Inflammatory macrophage treated with lipopolysaccharide for 4 hours (primary cell): ENCODE measurements at regions not wholly inside any gene's neighbourhood (a gene's known extent, or its start where the extent isn't known, plus 50 kb on each side); places are given as distances from the start of the nearest gene placed in this dataset.
"Not testable (repeated sequence)": the region's sequence is repeated elsewhere in the genome, so short reads cannot be mapped to it uniquely, and the experiment has no call there.

Source experiments
- DNase-seq: peaks from one replicate; pipeline ENCODE4 v3.0.0-alpha.2; 2020

DNA sequence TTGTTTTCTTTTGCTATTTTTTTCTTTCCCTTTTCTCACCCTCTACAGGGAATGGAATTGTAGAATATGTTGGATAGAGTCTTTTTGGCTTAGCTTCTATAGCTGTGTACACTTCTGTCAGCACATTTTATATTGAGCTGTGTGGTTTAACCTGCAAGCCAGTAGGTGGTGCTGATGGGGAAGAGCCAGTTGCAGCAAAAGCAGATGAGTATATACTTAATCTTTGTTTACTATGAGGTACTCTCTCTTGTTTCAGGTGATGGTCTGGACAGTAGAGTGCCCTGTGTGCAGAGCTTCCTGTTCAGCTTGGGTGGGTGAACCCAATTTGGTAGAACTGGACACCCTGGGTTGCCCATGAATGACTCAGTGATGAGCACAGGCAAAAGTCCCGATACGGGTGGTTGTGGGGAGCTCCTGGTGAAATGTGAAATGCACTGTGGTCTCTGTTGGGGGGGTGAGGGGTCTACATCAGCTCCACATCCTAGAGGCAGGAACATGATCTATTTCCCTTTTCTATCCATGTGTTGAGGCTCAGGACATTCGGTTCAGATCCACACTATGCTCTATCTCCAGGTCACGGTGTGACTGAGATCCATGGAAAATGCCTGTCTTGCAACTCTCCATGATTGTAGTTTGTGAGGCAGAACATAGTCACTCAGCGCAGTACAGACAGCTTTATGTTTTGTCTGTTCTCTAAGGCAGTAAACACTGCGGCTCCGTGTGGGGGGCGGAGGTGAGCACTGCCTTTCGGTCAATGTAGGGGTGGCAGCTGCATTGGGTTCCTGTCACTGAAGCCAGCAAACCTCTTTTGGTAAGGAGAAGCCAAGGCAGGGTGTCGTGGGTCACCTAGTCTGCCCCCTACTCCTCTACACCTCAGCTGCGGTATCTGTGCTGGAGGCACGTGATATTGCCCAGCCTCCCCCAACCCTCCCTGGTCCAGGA is 353.2 kb downstream of the PRR16 start:
- DNase-seq, result no peak

DNA sequence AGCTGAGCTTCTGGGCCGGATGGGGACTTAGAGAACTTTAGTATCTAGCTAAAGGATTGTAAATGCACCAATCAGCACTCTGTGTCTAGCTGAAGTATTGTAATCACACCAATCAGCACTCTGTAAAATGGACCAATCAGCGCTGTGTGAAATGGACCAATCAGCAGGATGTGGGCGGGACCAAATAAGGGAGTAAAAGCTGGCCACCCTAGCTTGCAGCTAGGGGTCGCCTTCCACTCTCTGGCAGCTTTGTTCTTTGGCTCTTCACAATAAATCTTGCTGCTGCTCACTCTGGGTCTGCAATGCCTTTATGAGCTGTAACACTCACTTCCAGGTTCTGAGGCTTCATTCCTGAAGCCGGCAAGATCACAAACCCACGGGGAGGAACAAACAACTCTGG is 354.0 kb downstream of the PRR16 start:
- no peak for DNase-seq

DNA sequence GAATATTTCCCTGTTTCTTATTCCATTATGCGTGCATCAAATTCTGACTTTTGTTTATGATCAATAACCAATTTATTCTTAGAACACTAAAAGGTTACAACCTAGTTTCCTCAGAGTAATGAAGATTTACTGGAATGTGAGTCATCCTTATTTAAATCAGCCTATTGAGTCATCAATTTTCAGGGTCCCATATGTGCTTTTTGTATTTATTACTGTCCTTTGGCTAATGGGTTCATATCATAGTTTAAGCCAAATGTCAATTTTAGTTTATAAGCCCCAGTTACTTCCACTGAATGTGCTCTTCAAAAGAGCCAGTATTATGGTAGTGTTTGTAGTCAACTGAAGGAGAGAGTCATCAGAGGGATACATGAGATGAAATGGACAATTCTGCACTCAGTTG is 359.2 kb downstream of the PRR16 start:
- DNase-seq, result no peak

DNA sequence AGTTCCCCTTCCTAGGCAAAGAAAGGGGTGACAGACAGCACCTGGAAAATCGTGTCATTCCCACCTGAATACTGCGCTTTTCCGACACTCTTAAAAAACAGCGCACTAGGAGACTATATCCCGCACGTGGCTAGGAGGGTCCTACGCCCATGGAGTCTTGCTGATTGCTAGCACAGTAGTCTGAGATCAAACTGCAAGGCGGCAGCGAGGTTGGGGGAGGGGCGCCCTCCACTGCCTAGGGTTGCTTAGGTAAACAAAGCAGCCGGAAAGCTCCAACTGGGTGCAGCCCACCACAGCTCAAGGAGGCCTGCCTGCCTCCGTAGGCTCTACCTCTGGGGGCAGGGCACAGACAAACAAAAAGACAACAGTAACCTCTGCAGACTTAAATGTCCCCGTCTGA is 367.5 kb downstream of the PRR16 start:
- DNase-seq, result not testable (repeated sequence)

DNA sequence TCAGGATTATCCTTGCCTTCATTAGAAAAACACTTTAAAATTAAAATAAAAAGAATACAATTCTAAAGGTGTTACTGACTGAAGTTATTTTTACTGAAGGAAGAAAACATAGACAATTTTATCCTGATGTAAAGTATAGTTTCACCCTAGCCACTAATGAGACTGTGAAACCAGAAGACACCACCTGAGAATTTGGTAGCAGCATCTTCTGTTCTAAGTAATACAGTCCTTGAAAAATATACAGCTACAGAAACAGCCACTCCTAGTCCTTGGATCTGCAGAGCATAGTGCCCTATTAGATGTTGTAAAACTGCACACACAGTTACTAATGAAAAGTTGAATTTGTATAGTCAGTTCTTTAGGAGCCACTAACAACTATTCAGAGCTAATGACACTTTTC is 377.7 kb downstream of the PRR16 start:
- no peak for DNase-seq

DNA sequence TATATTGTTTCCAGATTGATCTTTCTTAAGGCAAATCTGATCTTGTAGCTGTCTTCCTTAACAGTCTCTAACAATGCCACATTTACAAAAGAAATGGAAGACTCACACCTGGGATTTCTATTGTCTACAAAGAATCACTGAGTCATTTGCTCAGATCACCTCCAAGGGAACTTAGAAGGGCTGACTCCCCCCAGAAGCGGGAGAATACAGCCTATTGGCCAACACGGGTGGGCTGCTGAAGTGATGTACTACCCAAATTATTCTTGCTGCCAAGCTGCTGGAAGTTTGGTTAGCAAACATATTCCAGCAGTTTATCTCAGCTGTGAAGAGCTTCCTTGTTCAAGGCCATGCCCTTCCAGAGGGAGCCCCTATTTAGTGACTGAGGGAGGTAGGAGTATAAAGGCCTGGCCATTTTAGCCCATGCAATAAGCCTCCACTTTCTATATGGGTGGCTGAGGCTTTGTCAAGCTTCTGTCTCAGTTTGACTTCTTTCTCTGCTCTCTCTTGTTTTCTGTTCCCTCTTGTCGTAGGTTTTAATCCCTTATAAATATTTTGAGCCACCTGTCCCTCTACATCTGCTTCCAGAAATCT is 379.4 kb downstream of the PRR16 start:
- DNase-seq, result no peak

DNA sequence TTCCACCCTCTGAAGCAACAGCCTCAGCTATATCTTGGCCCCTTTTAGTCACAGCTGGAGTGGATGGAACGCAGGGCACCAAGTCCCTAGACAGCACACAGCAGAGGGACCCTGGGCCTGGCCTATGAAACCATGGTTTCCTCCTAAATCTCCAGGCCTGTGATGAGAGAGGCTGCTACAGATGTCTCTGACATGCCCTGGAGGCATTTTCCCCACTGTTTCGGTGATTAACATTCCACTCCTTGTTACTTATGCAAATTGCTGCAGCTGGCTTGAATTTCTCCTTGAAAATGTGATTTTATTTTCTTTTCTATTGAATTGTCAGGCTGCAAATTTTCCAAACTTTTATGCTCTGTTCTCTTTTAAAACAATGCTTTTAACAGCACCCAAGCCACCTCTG is 384.8 kb downstream of the PRR16 start:
- DNase-seq, result no peak

DNA sequence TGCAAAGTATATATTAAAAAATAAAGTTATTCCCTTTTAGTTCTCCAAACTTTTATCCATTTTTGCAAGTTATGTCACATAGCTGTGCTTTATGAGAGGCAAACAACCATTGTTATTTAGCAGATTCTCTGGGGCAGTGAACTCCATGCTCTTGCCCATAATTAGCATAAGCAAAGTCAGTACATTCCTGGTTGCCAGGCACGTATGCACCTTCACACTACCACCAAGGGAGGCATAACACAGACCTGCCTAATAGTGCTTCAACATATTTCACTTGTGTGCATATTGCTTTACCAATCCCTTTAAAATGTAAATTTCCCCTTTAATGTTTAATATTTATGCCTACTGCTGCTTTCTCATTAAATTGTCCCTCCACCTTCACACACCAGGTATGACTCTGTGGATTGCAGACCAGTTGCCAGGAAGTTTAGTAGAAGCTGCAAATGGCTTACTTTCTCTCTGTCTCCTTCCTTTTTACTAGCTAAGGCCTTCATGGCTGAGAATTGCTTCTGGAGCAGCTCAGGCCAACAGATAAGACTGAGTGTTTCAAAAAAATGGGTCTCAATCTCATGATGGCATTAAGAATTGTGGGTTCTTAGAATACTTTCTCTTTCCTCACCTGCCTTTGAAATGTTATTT is 388.2 kb downstream of the PRR16 start:
- no peak for DNase-seq

DNA sequence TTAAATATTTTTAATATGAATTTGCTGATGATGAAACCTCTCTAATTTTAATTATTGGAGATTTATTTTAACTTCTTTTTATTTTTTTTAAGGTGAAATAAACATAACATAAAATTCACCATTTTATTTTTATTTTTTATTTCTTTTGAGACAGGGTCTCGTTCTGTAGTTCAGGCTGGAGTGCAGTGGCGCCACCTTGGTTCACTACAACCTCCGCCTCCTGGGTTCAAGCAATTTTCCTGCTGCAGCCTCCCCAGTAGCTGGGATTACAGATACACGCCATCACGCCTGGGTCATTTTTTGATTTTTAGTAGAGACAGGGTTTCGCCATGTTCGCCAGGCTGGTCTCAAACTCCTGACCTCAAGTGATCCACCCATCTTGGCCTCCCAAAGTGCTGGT is 402.9 kb downstream of the PRR16 start:
- DNase-seq, result no peak

DNA sequence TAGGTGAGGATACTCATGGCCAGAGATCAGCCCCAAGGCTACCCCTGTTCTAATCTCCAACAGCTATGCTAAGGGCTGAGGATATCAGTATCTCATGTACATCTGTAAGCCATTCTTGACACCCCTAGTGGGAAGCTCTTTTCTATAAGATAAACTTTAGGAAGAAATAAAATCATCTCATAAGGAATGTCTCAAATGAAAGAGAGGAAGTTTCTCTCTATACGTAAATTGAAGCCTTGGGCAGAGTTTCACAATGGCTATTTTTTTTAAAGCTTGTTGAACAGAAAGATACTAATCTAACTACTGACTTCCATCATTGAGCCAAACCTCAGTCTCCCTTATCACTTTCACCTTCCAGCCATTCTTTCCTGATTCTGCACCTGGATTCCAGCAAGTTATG is 405.7 kb downstream of the PRR16 start:
- DNase-seq, result no peak

DNA sequence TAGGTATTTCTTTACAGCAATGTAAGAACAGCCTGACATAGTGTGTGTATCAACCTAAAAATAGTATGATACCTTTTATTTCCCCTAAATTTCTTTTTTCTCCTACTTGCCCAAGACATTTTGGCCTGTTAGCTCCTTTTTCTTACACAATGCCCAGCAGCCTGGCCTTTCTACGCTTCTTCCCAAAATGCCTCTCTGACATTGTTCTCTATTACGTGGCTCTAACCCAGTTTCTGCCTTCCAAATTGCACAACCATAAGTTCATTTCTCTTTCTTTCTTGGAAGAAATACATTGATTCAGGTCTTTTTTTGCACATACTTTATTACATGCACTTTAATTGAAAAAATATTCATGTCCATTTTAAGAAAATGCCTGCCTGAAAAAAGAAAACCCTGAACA is 408.2 kb downstream of the PRR16 start:
- no peak for DNase-seq

DNA sequence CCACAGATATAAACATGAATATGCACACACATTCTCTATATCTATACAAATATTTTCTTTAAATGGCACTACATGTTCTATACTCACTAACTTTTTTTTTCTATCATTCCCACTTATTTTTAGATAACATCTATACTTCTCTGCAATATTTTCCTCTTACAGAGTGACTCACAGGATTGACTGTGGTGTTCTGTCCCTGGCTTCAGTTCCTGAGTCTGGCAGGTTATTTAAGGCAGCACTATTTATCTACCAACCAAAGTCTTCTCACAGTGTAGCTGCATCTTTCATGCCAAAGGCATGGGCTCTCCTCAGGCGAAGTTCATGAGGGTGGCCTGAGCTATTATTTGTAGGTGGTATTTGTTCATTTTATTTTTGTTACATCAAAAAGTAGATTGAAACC is 409.0 kb downstream of the PRR16 start:
- no peak for DNase-seq

DNA sequence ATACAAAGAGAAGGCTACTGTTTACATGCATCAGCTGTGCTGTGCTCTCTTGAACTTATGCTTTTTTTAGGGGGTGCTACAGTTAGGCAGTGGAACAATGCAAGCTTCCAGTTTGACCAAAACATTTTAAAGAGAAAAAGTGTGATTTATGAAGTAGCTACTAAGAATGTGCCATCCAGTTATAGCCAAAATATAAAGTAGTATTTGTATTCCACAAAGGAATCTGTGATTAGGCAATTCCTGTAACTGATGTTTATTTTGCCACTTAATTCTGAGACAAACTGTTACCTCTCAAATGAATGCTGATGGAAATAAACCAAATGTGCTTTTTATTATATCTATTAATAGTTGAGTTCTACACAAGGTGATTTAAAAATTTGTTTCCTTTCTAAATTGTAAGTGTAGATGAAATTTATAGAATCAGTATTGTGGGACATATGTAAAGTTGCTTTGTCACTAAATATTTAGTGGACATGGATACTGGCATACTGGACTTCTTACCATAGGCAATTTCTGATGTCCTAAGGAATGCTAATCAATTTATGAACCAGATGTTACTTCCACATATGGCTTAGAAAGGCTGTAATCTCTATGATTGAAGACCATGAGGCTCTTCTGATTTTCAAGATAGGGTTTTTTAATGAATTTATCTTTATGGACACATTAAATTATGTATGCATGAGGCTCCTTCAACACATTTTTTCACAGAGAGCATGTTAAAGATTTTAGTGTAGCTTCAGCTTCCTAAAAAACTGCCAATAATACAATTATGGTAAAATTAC is 410.2 kb downstream of the PRR16 start:
- DNase-seq, result no peak

DNA sequence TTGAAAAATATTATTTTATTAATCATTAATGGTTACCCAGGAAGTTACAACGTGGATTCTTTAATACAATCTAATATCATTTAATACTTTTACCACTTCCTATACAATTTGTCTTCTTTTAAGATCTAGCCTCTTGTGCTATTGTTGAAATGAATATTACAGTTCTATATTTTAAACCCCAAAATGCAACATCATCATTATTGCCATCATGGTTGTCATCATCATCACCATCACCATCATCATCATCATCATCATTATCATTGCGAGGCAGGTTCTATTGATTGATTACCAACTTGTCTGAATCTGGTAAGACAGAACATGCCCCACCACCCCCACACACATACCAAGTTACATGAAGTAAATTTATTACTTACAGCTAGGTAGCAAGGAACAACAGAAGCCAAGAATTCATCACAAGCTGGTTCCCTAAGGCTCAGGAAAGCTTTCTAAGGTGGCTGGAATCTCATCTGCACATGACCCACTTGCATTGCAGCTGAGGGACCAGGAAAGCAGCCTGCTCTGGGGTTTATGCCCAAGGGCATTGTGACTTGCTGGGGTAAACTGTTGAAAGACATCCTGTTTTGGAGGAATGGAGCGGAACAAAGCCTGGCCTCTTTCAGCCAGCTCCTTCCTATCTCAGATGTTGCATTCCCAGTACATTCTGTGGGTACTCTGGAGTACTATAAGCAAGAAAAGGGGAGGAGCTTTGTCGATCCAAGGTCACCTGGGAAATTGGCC is 418.1 kb downstream of the PRR16 start:
- DNase-seq, result no peak

DNA sequence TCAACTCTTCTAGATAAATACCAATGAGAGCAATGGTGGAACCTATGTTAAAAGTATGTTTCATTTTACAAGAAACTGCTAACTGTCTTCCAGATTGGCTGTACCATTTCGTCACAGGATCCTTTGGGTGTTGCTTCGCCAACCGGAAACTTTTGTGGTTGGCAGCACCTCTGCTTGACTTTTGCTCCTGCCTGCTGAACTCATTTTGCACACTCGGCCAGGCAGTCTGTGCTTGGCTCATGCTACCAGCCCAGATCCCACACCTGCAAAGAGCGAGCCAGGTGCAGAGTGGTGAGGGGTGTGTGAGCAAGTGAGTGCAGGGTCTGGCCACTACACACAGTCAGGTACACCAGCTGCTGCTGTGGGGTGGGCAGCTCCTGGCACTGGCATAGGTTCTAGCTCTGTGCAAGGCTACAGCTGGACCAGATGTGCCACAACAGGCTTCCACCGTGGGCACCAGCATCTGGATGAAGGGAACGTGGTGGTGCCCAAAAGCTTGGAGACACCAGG is 422.3 kb downstream of the PRR16 start:
- DNase-seq, result no peak

DNA sequence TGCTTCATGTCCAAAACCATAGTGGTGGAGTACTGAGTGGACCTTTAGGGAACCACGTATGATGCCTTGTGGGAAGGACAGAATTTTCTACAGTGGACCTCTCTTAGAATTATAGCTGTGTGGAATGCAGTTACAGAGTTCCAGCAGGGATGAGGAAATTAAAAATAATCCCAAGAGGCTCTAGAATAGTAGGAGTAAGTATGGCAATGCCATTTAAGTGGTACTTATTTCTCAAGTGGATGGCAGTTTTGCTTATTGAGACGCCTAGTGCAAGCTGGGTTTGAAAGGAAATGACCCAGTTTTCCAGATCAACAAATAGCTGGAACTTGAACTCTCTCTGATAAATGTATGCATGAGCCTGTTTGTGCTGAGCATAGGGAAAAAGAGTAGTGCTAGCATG is 431.6 kb downstream of the PRR16 start:
- no peak for DNase-seq

DNA sequence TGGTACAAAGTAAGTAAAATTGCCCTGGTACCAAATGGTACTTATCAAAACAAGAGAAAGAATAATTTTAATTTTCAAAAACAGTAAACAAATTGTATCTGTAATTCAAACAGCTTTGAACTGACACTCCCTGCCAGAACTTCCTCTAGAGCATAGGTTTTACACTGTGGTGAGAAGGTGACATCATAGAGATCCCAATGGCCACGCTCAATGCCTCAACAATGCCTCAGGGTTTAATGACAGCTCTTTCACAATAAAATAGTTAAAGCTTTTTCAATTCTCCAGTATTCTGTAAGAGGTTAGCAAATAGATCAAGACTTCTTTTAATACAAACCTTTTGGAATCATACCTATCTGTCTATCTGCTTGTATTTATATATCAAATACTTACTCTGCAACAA is 437.1 kb downstream of the PRR16 start:
- no peak for DNase-seq

DNA sequence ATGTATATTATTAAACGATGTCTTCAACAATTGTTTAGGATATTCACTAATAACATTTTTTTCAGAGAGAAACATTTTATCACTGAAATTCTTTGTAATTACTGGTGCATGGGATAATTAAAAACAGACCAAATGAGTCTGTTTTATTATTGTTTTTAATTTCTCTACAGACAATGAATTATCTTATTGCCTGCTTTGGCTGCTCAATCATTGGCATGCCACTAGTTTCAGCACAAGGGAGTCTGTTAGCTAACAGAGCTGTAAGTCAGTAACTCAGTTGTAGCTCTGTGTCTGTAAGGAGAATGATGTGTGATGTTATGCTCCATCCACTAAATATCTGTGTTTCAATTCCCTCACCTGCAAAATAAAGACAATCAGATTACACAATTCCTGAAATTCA is 443.9 kb downstream of the PRR16 start:
- DNase-seq, result no peak

DNA sequence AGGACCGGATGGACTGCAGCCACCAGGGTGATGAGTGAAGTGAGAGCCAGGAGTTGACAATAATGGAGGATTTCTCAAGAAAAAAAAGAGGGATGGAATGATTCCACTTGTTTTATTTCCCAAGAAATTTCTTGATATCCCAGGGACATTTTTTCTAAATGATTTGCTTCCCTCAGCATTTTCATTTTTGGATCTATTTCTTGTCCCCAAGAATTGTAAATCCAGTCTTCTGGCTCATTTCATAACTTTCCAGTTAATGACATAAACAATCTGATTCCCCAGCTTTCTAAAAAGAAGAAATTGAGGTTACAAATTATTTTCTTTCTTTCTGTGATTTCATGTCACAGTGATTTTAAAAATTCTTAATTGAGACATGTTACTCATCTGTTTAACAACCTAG is 446.5 kb downstream of the PRR16 start:
- DNase-seq, result no peak

DNA sequence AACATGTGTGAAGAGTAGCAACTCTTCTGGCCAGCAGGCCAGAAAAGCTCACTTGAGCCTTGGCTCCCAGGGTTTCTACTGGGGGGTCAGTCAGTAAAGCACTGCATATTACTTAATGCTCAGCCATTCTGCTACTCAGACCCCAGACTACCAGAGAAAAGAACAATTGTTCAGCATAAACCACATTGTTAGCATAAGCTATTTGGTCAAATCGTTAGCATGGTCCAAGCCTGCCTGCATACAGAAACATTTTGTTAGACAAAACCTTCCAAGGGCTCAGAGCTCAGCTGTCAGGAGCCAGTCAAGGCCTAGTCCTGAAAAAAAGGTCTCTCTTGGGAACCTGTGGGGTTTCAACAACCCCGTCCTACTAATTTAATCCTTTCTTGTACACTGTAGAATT is 449.3 kb downstream of the PRR16 start:
- DNase-seq, result no peak

DNA sequence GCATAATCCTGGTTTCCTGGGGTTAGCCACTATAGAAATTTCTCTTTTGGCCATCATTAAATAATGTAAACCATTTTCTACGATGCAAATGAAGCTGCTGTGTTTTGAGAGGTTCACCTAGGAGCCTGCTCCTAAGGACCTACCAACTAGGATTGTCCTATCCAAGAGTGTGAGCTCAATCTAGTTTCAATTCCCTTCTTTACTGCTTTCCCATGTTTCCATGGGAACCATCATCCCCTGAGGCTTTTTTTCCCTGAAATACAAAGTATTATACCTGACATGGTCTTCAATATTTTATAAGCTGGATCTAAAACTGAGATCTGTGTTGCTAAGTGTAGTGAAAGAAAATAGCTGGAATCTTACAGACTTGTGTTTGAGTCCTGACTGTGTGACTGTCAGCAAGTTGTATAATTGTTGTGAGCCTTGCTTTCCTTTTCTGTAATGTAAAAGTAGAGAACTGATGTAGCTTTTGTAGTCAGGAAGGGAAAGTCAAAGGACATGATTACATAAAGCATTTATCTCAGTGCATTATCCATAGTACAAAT is 453.2 kb downstream of the PRR16 start:
- no peak for DNase-seq

DNA sequence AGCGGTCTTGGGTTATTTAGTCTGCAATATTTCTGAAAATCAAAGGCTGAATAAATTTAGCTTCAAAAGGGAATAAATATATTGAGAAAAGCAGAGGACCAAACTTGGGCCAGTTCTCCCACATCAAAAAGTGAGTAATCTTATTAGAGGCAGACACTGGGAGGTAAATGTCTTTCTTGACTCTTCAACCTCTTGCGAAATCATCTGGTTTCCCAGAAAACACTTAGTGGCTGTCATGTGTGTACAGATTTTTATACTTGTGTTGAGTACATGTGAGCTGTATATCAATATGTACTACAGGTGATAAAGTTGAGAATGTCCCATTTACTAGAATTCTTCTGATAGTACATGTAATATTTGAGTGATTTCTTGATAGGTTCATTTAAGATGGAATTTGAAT is 454.9 kb downstream of the PRR16 start:
- no peak for DNase-seq
